ENCODE measurements at regions not wholly inside any gene's neighbourhood (a gene's known extent, or its start where the extent isn't known, plus 50 kb on each side); places are given as distances from the start of the nearest gene placed in this dataset.

DNA sequence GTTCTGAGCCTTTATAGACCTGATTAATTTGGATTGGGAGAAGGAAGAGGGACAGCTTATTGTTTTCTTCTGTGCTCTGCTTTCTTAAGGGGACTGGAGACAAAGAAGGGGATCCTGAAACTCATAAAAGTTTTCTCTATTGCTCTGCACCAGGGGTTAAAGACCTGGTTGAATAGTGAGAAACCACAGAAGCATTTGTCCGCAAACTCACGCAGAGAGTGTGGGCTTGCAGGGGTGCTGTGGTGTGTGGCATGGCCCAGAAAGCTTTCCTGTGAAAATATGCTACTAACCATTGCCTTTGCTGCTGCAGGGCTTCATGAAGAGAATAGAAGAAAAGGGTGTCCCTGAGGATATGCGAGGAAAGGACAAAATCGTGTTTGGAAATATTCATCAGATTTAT lies 73.1 kb upstream of the UMPS start:
- no peaks in the 10 kb centered on the region for H4K20me1 ChIP-seq (replicated peaks; ENCODE audit: control insufficient read depth, extremely low read depth, insufficient read depth, low read length)
- intact Hi-C loops (cut with micrococcal nuclease) (no loop called here), dilution Hi-C loops (cut with MboI; ENCODE audit: extremely low pct_ligation_motif_present, low sequenced_read_pairs) (no loop called here)
- H3K9me3 ChIP-seq (replicated peaks; ENCODE audit: control insufficient read depth, insufficient read depth, low read length) = no peaks in the 10 kb centered on the region
- DNase-seq (ENCODE audit: low read depth, low spot score) (no peak), FAIRE-seq (no peak)
- no peak overlapping the region for H3K27ac ChIP-seq (ENCODE audit: insufficient read depth, low read depth, low read length)
- H3K27me3 ChIP-seq (ENCODE audit: control insufficient read depth in 2 of 2, insufficient read depth in 2 of 2, low read length in 2 of 2) = peaks cover 0 to 3% of the 10 kb centered on the region in 2 experiments
- TF ChIP-seq GATA2 (IDR thresholded peaks at IDR 0.05; ENCODE audit: insufficient read depth, insufficient read length, low read depth, low read length) (no peak), POLR2AphosphoS5 (IDR thresholded peaks at IDR 0.05; ENCODE audit: insufficient read depth, low read depth, low read length) (no peak), JUN (IDR thresholded peaks at IDR 0.05; ENCODE audit: borderline replicate concordance, insufficient read depth, insufficient read length, low read depth) (no peak), CTCF (IDR thresholded peaks at IDR 0.05; ENCODE audit: extremely low read depth in 1 of 2, insufficient read depth in 1 of 2, low read depth in 1 of 2, low read length in 2 of 2) (no peak)
- TF ChIP-seq, protein P1, sequence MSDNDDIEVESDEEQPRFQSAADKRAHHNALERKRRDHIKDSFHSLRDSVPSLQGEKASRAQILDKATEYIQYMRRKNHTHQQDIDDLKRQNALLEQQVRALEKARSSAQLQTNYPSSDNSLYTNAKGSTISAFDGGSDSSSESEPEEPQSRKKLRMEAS (IDR thresholded peaks at IDR 0.05; ENCODE audit: insufficient read depth, insufficient read length) = no peak
- no peak overlapping the region for H3K4me2 ChIP-seq (ENCODE audit: insufficient read depth, low read length)
- no peak overlapping the region for H3K4me3 ChIP-seq (replicated peaks in 1 of 3; ENCODE audit: insufficient read depth in 1 of 3, low read depth in 1 of 3, low read length in 3 of 3)
- no peaks in the 10 kb centered on the region for H3K36me3 ChIP-seq (ENCODE audit: control insufficient read depth in 2 of 2, extremely low read depth in 1 of 2, insufficient read depth in 2 of 2, low read length in 2 of 2)
- ChIA-PET CTCF (no interaction called here), POLR2A (no interaction called here)
- no TSS peak for BruUV-seq (replicated peaks)
- H3K79me2 ChIP-seq (ENCODE audit: control insufficient read depth, insufficient read depth, low read length) = no peaks in the 10 kb centered on the region
- no peaks in the 10 kb centered on the region for H3K9me1 ChIP-seq (replicated peaks; ENCODE audit: control insufficient read depth, extremely low read depth, insufficient read depth, low read length)
- H3K9ac ChIP-seq (replicated peaks; ENCODE audit: extremely low read depth, insufficient read depth, low read length) = no peak overlapping the region
- H3K4me1 ChIP-seq (ENCODE audit: control insufficient read depth, extremely low read depth, insufficient read depth, low read length) = no peaks in the 10 kb centered on the region
- no peak overlapping the region for H2AFZ ChIP-seq (ENCODE audit: low read depth, low read length)

GRCh38 chr3:124658270-124658669 lies 72.0 kb upstream of the UMPS start:
- Histone ChIP-seq H3K4me2 (ENCODE audit: insufficient read depth, low read length) (no peak overlapping the region), H3K4me3 (replicated peaks in 1 of 3; ENCODE audit: insufficient read depth in 1 of 3, low read depth in 1 of 3, low read length in 3 of 3) (no peak overlapping the region), H3K36me3 (ENCODE audit: control insufficient read depth in 2 of 2, extremely low read depth in 1 of 2, insufficient read depth in 2 of 2, low read length in 2 of 2) (no peaks in the 10 kb centered on the region), H3K9me3 (replicated peaks; ENCODE audit: control insufficient read depth, insufficient read depth, low read length) (no peaks in the 10 kb centered on the region), H4K20me1 (replicated peaks; ENCODE audit: control insufficient read depth, extremely low read depth, insufficient read depth, low read length) (no peaks in the 10 kb centered on the region), H3K9ac (replicated peaks; ENCODE audit: extremely low read depth, insufficient read depth, low read length) (no peak overlapping the region), H2AFZ (ENCODE audit: low read depth, low read length) (no peak overlapping the region), H3K9me1 (replicated peaks; ENCODE audit: control insufficient read depth, extremely low read depth, insufficient read depth, low read length) (no peaks in the 10 kb centered on the region), H3K79me2 (ENCODE audit: control insufficient read depth, insufficient read depth, low read length) (no peaks in the 10 kb centered on the region), H3K27ac (ENCODE audit: insufficient read depth, low read depth, low read length) (no peak overlapping the region), H3K4me1 (ENCODE audit: control insufficient read depth, extremely low read depth, insufficient read depth, low read length) (no peaks in the 10 kb centered on the region), H3K27me3 (ENCODE audit: control insufficient read depth in 2 of 2, insufficient read depth in 2 of 2, low read length in 2 of 2) (peaks cover 0 to 3% of the 10 kb centered on the region in 2 experiments)
- DNase-seq (ENCODE audit: low read depth, low spot score) (no peak), FAIRE-seq (no peak)
- TF ChIP-seq FOS (IDR thresholded peaks at IDR 0.05; ENCODE audit: borderline replicate concordance, insufficient read depth, low read length) (no peak), GATA2 (IDR thresholded peaks at IDR 0.05; ENCODE audit: insufficient read depth, insufficient read length, low read depth, low read length) (no peak), MYC (IDR thresholded peaks at IDR 0.05; ENCODE audit: low read depth, low read length) (no peak)
- ChIA-PET POLR2A (no interaction called here), CTCF (interaction anchor here (0.6 to 0.9 kb wide), 2 partner anchors 9 to 693 kb away, joined by 3 to 4 read pairs; no protein-coding TSS in a partner anchor)
- intact Hi-C loops (cut with micrococcal nuclease) = no loop called here
- BruUV-seq (replicated peaks) = no TSS peak
- dilution Hi-C loops (cut with MboI; ENCODE audit: extremely low pct_ligation_motif_present, low sequenced_read_pairs) = no loop called here
